ENCODE measurements at regions not wholly inside any gene's neighbourhood (a gene's known extent, or its start where the extent isn't known, plus 50 kb on each side); places are given as distances from the start of the nearest gene placed in this dataset.
A peak's percentile ranks its signal among the peaks of the same experiment; 100 is the strongest.
"Not testable (repeated sequence)": the region's sequence is repeated elsewhere in the genome, so short reads cannot be mapped to it uniquely, and the experiment has no call there.

DNA sequence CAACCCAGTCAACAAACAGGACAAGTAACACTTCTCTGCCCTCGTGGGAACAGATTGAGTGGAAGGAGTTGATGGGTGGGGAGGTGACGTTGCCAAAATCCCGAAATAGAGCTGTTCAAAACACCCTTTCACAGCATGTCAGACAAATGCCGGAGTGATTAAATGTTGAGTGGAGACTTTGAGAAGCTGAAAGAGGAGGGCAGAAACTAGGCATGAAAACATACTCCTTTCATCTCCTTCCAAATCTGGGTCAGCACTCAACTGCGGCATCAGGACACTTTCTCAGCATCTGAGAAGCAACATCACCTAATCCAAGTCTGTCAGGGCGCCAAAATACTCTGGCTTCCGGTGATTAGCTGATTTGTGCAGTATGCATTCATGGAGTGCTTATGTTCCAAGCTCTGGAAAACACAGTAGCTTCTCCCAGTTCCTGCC is 51.5 kb upstream of the MRI1 start:
- H3K27ac Mint-ChIP-seq: no peak overlapping the region
- H3K27me3 Mint-ChIP-seq: peaks cover 29 to 40% of the 10 kb centered on the region in 2 donors
- peaks cover 5 to 7% of the 10 kb centered on the region in 2 donors for H3K4me1 Mint-ChIP-seq
- H3K4me3 Mint-ChIP-seq: no peak overlapping the region
- peaks cover 3 to 7% of the 10 kb centered on the region in 2 donors for H3K9me3 Mint-ChIP-seq
- ATAC-seq (replicated peaks): no peak
- H3K36me3 Mint-ChIP-seq: peaks cover 0 to 5% of the 10 kb centered on the region in 2 donors
- no peak for DNase-seq

GRCh38 chr19:13707915-13708314 is 56.4 kb upstream of the MRI1 start:
- Mint-ChIP-seq H3K9me3 (peaks cover 0 to 4% of the 10 kb centered on the region in 2 donors), H3K27me3 (peaks cover 21 to 32% of the 10 kb centered on the region in 2 donors), H3K27ac (no peak overlapping the region), H3K36me3 (no peaks in the 10 kb centered on the region), H3K4me3 (no peak overlapping the region), H3K4me1 (no peaks in the 10 kb centered on the region)
- ATAC-seq (replicated peaks): no peak
- no peak for DNase-seq

DNA sequence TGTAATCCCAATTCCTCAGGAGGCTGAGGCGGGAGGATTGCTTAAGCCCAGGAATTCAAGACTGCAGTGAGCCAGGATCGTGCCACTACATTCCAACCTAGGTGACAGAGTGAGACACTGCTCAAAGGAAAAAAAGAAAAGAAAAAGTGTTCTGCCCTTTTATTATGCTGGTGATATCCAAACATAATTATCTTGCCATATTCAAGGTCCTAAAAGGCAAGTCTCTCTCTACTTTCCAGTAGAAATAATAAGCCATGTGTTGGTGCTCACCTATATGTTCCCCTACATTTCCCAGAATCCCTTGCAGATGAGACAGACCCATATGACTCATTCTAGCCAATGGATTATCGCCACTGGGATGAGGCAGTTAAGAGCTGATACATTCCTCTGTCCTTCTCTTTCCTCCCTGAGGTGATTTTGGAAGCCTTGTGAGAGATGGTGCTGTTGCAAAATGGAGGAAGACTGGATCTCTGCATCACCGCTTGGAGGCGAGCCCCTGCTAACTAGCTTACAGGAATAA is 58.3 kb upstream of the MRI1 start:
- H3K27me3 Mint-ChIP-seq: peaks cover 22 to 31% of the 10 kb centered on the region in 2 donors
- H3K27ac Mint-ChIP-seq: no peak overlapping the region
- ATAC-seq (replicated peaks) (no peak), DNase-seq (no peak)
- H3K4me1 Mint-ChIP-seq: no peaks in the 10 kb centered on the region
- H3K4me3 Mint-ChIP-seq: no peak overlapping the region
- H3K9me3 Mint-ChIP-seq: peaks cover 0 to 7% of the 10 kb centered on the region in 2 donors
- H3K36me3 Mint-ChIP-seq: no peaks in the 10 kb centered on the region

DNA sequence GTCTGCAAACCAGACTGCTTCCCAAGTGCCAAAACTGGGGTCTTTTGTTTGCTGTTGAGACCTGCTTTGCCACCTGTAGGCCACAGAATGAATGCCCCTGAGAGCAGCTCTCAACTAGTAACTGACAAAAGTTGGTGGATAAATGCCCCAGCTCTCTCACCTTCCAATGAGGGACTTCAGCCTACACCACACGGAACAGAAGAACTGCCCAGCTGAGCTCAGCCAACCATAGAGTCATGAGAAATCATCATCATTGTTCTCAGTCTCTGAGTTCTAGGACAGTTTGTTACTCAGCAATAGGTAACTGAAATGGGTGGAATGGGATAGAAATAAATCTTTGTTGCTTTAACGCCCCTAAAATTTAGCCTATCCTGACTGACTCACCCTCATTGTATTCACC is 59.1 kb upstream of the MRI1 start:
- ATAC-seq (replicated peaks) (no peak), DNase-seq (no peak)
- no peaks in the 10 kb centered on the region for H3K4me1 Mint-ChIP-seq
- H3K27me3 Mint-ChIP-seq: peaks cover 16 to 28% of the 10 kb centered on the region in 2 donors
- no peak overlapping the region for H3K4me3 Mint-ChIP-seq
- H3K27ac Mint-ChIP-seq: no peak overlapping the region
- peaks cover 0 to 7% of the 10 kb centered on the region in 2 donors for H3K9me3 Mint-ChIP-seq
- no peaks in the 10 kb centered on the region for H3K36me3 Mint-ChIP-seq

- Mint-ChIP-seq H3K4me1 (no peaks in the 10 kb centered on the region), H3K36me3 (no peaks in the 10 kb centered on the region), H3K27ac (no peak overlapping the region), H3K9me3 (peaks cover 0 to 9% of the 10 kb centered on the region in 2 donors), H3K4me3 (no peak overlapping the region), H3K27me3 (peaks cover 33 to 35% of the 10 kb centered on the region in 2 donors)
- no peak for DNase-seq
- ATAC-seq (replicated peaks): no peak
Measured at GRCh38 chr19:13701624-13702023, 62.7 kb upstream of the MRI1 start.

DNA sequence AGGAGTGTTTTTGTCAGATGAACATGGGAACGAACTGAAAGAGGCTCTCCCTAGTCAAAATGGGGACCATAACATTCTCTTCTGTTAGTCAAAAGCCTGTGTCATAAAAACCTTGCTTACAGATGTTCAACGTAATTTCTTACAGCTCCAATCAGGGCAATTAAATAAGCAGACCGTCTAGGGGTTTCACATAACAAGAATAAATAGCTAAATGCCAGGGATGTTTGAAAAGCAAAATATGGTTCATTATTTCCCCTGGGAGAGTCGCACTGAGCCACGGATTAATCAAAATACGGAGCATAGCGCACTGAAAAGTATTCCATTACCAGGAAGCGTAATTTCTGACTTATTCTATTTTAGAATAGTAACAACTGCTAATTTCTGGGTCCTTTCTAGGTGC is 63.7 kb upstream of the MRI1 start:
- DNase-seq (no peak), ATAC-seq (replicated peaks) (no peak)
- Mint-ChIP-seq H3K27me3 (peaks cover 34 to 35% of the 10 kb centered on the region in 2 donors), H3K27ac (no peak overlapping the region), H3K9me3 (peaks cover 0 to 5% of the 10 kb centered on the region in 2 donors), H3K4me1 (no peaks in the 10 kb centered on the region), H3K36me3 (no peaks in the 10 kb centered on the region), H3K4me3 (no peak overlapping the region)

GRCh38 chr19:13699786-13700185 is 64.5 kb upstream of the MRI1 start:
- Mint-ChIP-seq H3K4me1 (no peaks in the 10 kb centered on the region), H3K9me3 (peaks cover 0 to 5% of the 10 kb centered on the region in 2 donors), H3K36me3 (no peaks in the 10 kb centered on the region), H3K4me3 (no peak overlapping the region), H3K27me3 (peaks cover 33 to 35% of the 10 kb centered on the region in 2 donors), H3K27ac (no peak overlapping the region)
- ATAC-seq (replicated peaks): no peak
- DNase-seq: no peak

DNA sequence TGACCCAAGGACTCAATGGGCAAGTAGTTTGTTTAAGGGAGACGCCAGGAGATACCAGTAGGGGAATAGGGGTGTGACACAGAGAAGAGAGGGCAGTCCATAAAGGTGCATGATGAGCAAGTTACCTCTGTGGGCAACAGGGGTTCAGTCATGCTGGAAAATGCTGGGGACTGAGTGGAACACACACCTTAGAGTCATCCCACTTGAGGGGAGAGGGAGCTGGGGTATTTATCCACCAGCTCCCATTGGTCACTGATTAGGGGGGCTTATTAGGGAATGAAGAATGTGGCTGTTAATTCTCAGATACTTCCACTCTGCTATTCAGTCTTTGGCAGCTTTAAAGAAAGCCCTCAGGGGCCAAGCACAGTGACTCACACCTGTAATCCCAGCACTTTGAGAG is 67.5 kb upstream of the MRI1 start:
- Mint-ChIP-seq H3K9me3 (peaks cover 0 to 5% of the 10 kb centered on the region in 2 donors), H3K36me3 (no peaks in the 10 kb centered on the region), H3K4me3 (no peak overlapping the region), H3K4me1 (no peaks in the 10 kb centered on the region), H3K27ac (no peak overlapping the region), H3K27me3 (peaks cover 41 to 45% of the 10 kb centered on the region in 2 donors)
- ATAC-seq (replicated peaks) (no peak), DNase-seq (no peak)

DNA sequence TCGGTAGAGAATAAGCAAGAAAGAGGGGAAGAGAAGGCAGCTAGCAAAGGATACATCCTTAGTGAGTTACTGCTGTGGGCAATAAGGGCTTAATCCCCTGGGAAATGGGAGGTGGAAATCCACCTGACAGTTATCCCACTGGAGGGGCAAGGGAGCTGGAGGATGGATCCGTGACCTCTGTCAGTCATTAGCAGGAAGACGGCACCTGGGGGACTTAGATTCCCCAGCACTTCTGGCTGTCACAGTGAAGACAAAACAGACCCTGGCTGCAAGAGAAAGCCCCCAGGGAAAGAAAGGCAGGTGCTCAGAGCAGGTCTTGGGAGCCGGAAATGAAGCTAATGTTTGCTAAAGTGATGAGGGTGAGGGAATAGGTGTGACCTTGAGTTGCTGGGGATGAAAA is 70.4 kb upstream of the MRI1 start:
- ATAC-seq (replicated peaks): no peak
- no peak for DNase-seq
- H3K4me3 Mint-ChIP-seq: no peak overlapping the region
- peaks cover 42 to 43% of the 10 kb centered on the region in 2 donors for H3K27me3 Mint-ChIP-seq
- no peaks in the 10 kb centered on the region for H3K36me3 Mint-ChIP-seq
- H3K9me3 Mint-ChIP-seq: peaks cover 0 to 2% of the 10 kb centered on the region in 2 donors
- H3K4me1 Mint-ChIP-seq: no peaks in the 10 kb centered on the region
- no peak overlapping the region for H3K27ac Mint-ChIP-seq

DNA sequence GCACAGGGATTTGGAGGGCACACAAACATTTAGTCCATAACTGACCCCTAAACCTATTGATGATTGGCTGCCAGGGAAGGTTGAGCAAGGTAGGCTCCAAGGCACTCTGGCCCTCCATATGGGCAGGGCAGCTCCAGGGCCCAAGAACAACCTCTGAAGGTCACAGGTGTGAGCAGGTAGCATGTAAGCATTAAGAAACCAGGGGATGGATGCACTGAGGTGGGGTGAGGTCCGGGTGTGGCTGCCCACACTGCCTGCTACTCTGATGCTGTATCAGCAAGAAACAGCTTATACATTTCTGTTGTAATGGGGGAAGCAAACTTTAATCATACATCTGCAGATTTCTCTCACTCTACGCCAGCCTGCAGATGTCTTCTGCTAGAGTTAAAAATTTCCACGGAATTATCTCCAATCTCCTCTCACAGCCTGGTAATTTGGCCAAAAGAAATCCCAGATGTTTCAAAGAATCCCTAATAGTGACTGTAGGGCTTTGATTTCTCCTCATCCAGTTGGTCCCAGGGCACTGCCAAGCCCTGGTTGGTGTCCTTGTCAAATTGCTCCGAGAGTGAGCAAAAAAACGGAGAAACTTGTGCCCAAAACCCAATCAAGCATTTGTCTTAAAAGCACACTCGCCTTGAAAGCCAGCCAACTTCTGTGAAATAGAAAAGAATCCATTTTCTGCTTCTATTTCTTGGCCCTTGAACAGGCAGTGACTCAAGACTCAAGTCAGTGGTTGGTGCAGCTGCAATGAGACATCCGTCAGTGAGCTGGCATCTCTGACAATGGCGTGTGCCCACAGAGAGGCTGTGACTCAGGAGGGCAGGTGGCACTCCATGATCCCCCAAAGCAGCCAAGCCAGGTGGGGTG is 72.5 kb upstream of the MRI1 start:
- Mint-ChIP-seq H3K4me1 (no peaks in the 10 kb centered on the region), H3K27ac (no peak overlapping the region), H3K9me3 (peaks cover 0 to 2% of the 10 kb centered on the region in 2 donors), H3K4me3 (no peak overlapping the region), H3K36me3 (no peaks in the 10 kb centered on the region), H3K27me3 (peaks cover 30 to 41% of the 10 kb centered on the region in 2 donors)
- no peak for ATAC-seq (replicated peaks)
- no peak for DNase-seq

DNA sequence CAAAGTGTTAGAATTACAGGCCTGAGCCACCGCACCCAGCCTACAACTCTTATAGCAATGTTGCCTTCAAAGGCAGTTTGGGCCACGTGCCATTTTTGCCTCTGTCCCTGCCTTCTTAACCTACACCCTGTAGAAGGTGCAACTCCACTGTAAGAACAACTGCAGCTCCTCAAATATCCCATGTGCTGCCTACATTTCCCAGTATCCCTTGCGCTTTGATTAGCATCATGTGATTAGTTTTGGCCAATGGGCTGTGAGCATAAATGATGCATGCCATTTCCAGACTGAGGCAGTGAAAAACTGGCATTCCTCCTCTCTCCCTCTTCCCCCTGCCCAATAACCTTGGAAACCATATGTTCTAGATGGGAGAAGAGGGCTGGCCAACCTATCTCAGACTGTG is 75.2 kb upstream of the MRI1 start:
- no peaks in the 10 kb centered on the region for H3K36me3 Mint-ChIP-seq
- no peaks in the 10 kb centered on the region for H3K4me1 Mint-ChIP-seq
- ATAC-seq (replicated peaks): no peak
- no peak for DNase-seq
- H3K27me3 Mint-ChIP-seq: peaks cover 20 to 34% of the 10 kb centered on the region in 2 donors
- H3K27ac Mint-ChIP-seq: no peak overlapping the region
- H3K4me3 Mint-ChIP-seq: no peak overlapping the region
- H3K9me3 Mint-ChIP-seq: no peaks in the 10 kb centered on the region

DNA sequence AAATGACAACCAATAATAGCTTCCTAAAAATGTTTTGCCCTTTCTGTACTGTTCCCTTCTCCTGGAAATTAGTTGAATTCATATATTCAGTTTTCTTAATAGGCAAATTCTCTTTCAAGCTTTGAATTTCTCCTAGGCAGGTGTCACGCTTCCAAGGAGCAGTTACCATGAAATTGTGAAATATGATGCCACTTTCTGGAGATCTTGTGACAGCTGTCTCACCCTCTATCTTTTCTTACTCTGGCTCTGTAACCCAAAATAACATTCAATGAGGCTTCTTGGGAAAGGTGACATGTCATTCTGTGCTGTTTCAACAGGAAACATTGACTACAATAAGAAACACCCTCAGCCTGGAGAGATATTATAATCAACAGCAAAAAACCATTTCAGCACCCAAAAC is 80.3 kb upstream of the MRI1 start:
- peak overlapping the region; percentile 59 for H3K27ac Mint-ChIP-seq
- DNase-seq (no peak), ATAC-seq (replicated peaks) (no peak)
- H3K27me3 Mint-ChIP-seq: peaks cover 12 to 29% of the 10 kb centered on the region in 2 donors
- H3K36me3 Mint-ChIP-seq: peaks cover 6 to 7% of the 10 kb centered on the region in 2 donors
- H3K4me3 Mint-ChIP-seq: no peak overlapping the region
- H3K4me1 Mint-ChIP-seq: no peaks in the 10 kb centered on the region
- H3K9me3 Mint-ChIP-seq: peaks cover 6 to 8% of the 10 kb centered on the region in 2 donors

DNA sequence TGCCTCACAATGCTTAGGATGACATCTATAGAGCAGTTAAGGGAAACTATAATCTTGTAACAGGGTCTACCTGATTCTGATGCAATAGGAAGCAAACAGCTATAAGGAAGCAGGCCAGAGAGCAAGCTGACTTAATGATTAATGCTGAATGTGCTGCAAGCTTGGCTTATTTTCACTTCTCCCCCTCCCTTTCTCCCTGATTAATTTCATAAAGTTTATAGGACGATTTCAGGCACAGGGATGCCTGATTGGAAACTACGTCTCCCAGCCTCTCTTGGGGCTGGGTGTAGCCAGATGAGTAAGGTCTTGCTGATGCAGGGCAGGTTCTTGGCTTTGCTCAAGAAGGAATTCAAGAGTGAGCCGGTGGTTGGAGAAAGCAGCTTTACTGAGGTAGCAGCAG is 82.8 kb upstream of the MRI1 start:
- H3K27me3 Mint-ChIP-seq: peaks cover 13 to 30% of the 10 kb centered on the region in 2 donors
- H3K27ac Mint-ChIP-seq: no peak overlapping the region
- H3K9me3 Mint-ChIP-seq: peaks cover 11% of the 10 kb centered on the region in 2 donors
- no peaks in the 10 kb centered on the region for H3K4me1 Mint-ChIP-seq
- ATAC-seq (replicated peaks) (no peak), DNase-seq (no peak)
- H3K4me3 Mint-ChIP-seq: no peak overlapping the region
- H3K36me3 Mint-ChIP-seq: peaks cover 7 to 12% of the 10 kb centered on the region in 2 donors

DNA sequence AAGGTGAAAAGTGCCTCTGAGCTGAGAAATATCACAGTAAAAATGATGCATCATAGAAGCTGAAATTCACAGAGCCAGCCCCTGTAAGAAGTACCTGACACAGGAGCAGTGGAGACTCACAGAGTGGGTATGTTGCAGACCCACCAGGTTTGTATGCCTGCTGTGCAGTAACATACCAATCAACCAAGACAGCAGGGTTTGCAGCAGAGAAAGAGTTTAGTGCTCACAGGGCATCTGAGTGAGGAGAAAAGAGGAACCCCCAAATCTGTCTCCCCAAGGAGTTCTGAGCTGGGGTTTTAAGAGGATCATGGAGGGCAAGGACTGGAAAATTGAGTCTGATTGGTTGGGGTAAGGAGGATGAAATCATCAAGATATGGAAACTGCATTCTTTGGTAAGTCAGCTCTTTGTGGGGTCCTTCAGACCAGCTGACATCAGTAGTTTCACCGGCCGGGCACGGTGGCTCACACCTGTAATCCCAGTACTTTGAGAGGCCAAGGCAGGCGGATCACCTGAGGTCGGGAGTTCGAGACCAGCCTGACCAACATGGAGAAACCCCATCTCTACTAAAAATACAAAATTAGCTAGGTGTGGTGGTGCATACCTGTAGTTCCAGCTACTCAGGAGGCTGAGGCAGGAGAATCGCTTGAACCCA is 83.5 kb upstream of the MRI1 start:
- H3K9me3 Mint-ChIP-seq: peaks cover 11 to 12% of the 10 kb centered on the region in 2 donors
- H3K27ac Mint-ChIP-seq: not testable (repeated sequence)

More for the DNA sequence above, 83.5 kb upstream of the MRI1 start:
- not testable (repeated sequence) for H3K4me3 Mint-ChIP-seq; DNase-seq; ATAC-seq (replicated peaks); H3K4me1 Mint-ChIP-seq
- Mint-ChIP-seq H3K36me3 (peaks cover 7 to 12% of the 10 kb centered on the region in 2 donors), H3K27me3 (peaks cover 13 to 30% of the 10 kb centered on the region in 2 donors)

Data from stimulated activated naive B cell treated with anti-CD40 and anti-IgM and Interleukin-4, amounts not matched to agents 10 μg/mL and 1 μg/mL and 100 μg/mL, for 72 hours (primary cell).